ENCODE measurements at regions not wholly inside any gene's neighbourhood (a gene's known extent, or its start where the extent isn't known, plus 50 kb on each side); places are given as distances from the start of the nearest gene placed in this dataset.
A peak's percentile ranks its signal among the peaks of the same experiment; 100 is the strongest.

GRCh38 chrX:106378616-106379015 lies 210.5 kb downstream of the PWWP3B start:
- no peak overlapping the region for H3K27ac ChIP-seq (ENCODE audit: low read depth, low read length)

GRCh38 chrX:106391284-106391911 lies 220.4 kb upstream of the RADX start:
- no peak overlapping the region for H2BK5ac ChIP-seq (ENCODE audit: low read depth, low read length, poor library complexity)
- H2BK12ac ChIP-seq (ENCODE audit: low read length) = no peak overlapping the region
- no peaks in the 10 kb centered on the region for H3K79me1 ChIP-seq (ENCODE audit: low read length)
- no peaks in the 10 kb centered on the region for H3K4me1 ChIP-seq (ENCODE audit: control insufficient read depth in 1 of 2, insufficient read depth in 2 of 2, low read length in 2 of 2)
- no peak overlapping the region for H3K14ac ChIP-seq (ENCODE audit: low read length)
- no peaks in the 10 kb centered on the region for H3K9me3 ChIP-seq (ENCODE audit: insufficient read depth, low read depth, low read length)
- H4K12ac ChIP-seq (ENCODE audit: low read depth, low read length) = no peak overlapping the region
- no peak overlapping the region for H2AK5ac ChIP-seq (ENCODE audit: low read length)
- no peak overlapping the region for H4K91ac ChIP-seq (ENCODE audit: low read depth, low read length)
- no peaks in the 10 kb centered on the region for H3K36me3 ChIP-seq (ENCODE audit: control insufficient read depth in 1 of 2, insufficient read depth in 2 of 2, low read length in 2 of 2)
- H3K27me3 ChIP-seq (ENCODE audit: insufficient read depth, low read length) = no peaks in the 10 kb centered on the region
- no peak overlapping the region for H3K18ac ChIP-seq (ENCODE audit: low read length)
- H2AFZ ChIP-seq (ENCODE audit: insufficient read depth, low read length, poor library complexity) = no peak overlapping the region
- H3K27ac ChIP-seq (ENCODE audit: low read depth, low read length) = no peak overlapping the region
- H3K4me2 ChIP-seq (ENCODE audit: low read length) = no peak overlapping the region
- H4K8ac ChIP-seq (ENCODE audit: low read depth, low read length) = no peak overlapping the region
- no peak overlapping the region for H3K23ac ChIP-seq (ENCODE audit: low read length)
- H3K4me3 ChIP-seq (ENCODE audit: low read depth, low read length) = no peak overlapping the region
- no peak overlapping the region for H2BK120ac ChIP-seq (ENCODE audit: insufficient read depth, low read length, poor library complexity)
- H3K4ac ChIP-seq (ENCODE audit: low read depth, low read length) = no peak overlapping the region
- no peak overlapping the region for H3K9ac ChIP-seq (ENCODE audit: low read length)
- WGBS (ENCODE audit: extremely low coverage, insufficient coverage, insufficient read length) = no CpG with 5 or more reads among the region's 4 CpGs
- H3K79me2 ChIP-seq (ENCODE audit: control insufficient read depth, insufficient read depth, low read length, poor library complexity) = no peaks in the 10 kb centered on the region
- DNase-seq = peak in 1 of 2 donors; percentile 30

More at GRCh38 chrX:106378616-106379015, 210.5 kb downstream of the PWWP3B start:
- no peak overlapping the region for H4K8ac ChIP-seq (ENCODE audit: low read depth, low read length)
- no peak overlapping the region for H3K4me2 ChIP-seq (ENCODE audit: low read length)
- no peak overlapping the region for H2BK5ac ChIP-seq (ENCODE audit: low read depth, low read length, poor library complexity)
- H3K9me3 ChIP-seq (ENCODE audit: insufficient read depth, low read depth, low read length) = no peaks in the 10 kb centered on the region
- H3K36me3 ChIP-seq (ENCODE audit: control insufficient read depth in 1 of 2, insufficient read depth in 2 of 2, low read length in 2 of 2) = no peaks in the 10 kb centered on the region
- no peak overlapping the region for H2BK12ac ChIP-seq (ENCODE audit: low read length)
- no peak overlapping the region for H3K4ac ChIP-seq (ENCODE audit: low read depth, low read length)
- no peak overlapping the region for H4K91ac ChIP-seq (ENCODE audit: low read depth, low read length)
- H3K79me2 ChIP-seq (ENCODE audit: control insufficient read depth, insufficient read depth, low read length, poor library complexity) = no peaks in the 10 kb centered on the region
- no peak overlapping the region for H2AFZ ChIP-seq (ENCODE audit: insufficient read depth, low read length, poor library complexity)
- H2BK120ac ChIP-seq (ENCODE audit: insufficient read depth, low read length, poor library complexity) = no peak overlapping the region
- H3K27me3 ChIP-seq (ENCODE audit: insufficient read depth, low read length) = no peaks in the 10 kb centered on the region
- no peak for DNase-seq
- no peaks in the 10 kb centered on the region for H3K4me1 ChIP-seq (ENCODE audit: control insufficient read depth in 1 of 2, insufficient read depth in 2 of 2, low read length in 2 of 2)
- no peak overlapping the region for H3K14ac ChIP-seq (ENCODE audit: low read length)
- H2AK5ac ChIP-seq (ENCODE audit: low read length) = no peak overlapping the region
- H3K79me1 ChIP-seq (ENCODE audit: low read length) = no peaks in the 10 kb centered on the region
- WGBS (ENCODE audit: extremely low coverage, insufficient coverage, insufficient read length) = no CpG with 5 or more reads among the region's 1 CpG
- H3K18ac ChIP-seq (ENCODE audit: low read length) = no peak overlapping the region
- H3K23ac ChIP-seq (ENCODE audit: low read length) = no peak overlapping the region
- no peak overlapping the region for H4K12ac ChIP-seq (ENCODE audit: low read depth, low read length)
- H3K9ac ChIP-seq (ENCODE audit: low read length) = no peak overlapping the region
- no peak overlapping the region for H3K4me3 ChIP-seq (ENCODE audit: low read depth, low read length)

DNA sequence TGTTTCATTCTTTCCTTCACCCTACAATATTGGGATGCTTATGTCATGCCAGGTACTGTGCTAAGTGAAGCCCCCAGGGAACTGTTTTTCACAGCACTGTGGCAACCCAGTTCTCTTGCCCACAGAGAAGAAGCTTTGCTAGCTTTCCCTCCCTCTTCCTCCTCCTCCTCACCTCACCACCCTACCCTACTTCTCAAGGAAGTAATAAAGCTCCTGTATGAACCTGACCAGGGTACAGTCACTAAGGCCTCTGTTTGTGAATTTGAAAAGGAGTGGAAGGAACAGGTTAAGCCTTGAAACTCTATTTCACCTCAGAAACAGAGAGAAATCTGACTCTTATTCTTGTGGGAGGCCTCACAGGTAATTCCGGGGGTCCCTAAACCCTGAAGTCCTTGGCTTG lies 219.4 kb upstream of the RADX start:
- Histone ChIP-seq H2BK5ac (ENCODE audit: low read depth, low read length, poor library complexity) (no peak overlapping the region), H3K14ac (ENCODE audit: low read length) (no peak overlapping the region)
- no CpG with 5 or more reads among the region's 1 CpG for WGBS (ENCODE audit: extremely low coverage, insufficient coverage, insufficient read length)

GRCh38 chrX:106397788-106398538 lies 213.8 kb upstream of the RADX start:
- H3K9me3 ChIP-seq (ENCODE audit: insufficient read depth, low read depth, low read length) = no peaks in the 10 kb centered on the region
- no peak overlapping the region for H2AK5ac ChIP-seq (ENCODE audit: low read length)
- no peaks in the 10 kb centered on the region for H3K36me3 ChIP-seq (ENCODE audit: control insufficient read depth in 1 of 2, insufficient read depth in 2 of 2, low read length in 2 of 2)
- DNase-seq = peak in 1 of 2 donors; percentile 53
- H2BK5ac ChIP-seq (ENCODE audit: low read depth, low read length, poor library complexity) = no peak overlapping the region
- H3K27ac ChIP-seq (ENCODE audit: low read depth, low read length) = no peak overlapping the region
- no peaks in the 10 kb centered on the region for H3K79me1 ChIP-seq (ENCODE audit: low read length)
- no peak overlapping the region for H3K23ac ChIP-seq (ENCODE audit: low read length)
- no peak overlapping the region for H4K8ac ChIP-seq (ENCODE audit: low read depth, low read length)
- H3K27me3 ChIP-seq (ENCODE audit: insufficient read depth, low read length) = no peaks in the 10 kb centered on the region
- no peak overlapping the region for H4K91ac ChIP-seq (ENCODE audit: low read depth, low read length)
- H2BK12ac ChIP-seq (ENCODE audit: low read length) = no peak overlapping the region
- no peak overlapping the region for H4K12ac ChIP-seq (ENCODE audit: low read depth, low read length)
- H3K18ac ChIP-seq (ENCODE audit: low read length) = no peak overlapping the region
- no peak overlapping the region for H3K4me2 ChIP-seq (ENCODE audit: low read length)
- no peak overlapping the region for H3K4ac ChIP-seq (ENCODE audit: low read depth, low read length)
- no peak overlapping the region for H3K9ac ChIP-seq (ENCODE audit: low read length)
- H3K14ac ChIP-seq (ENCODE audit: low read length) = no peak overlapping the region
- no peak overlapping the region for H2AFZ ChIP-seq (ENCODE audit: insufficient read depth, low read length, poor library complexity)
- H3K79me2 ChIP-seq (ENCODE audit: control insufficient read depth, insufficient read depth, low read length, poor library complexity) = no peaks in the 10 kb centered on the region
- no peak overlapping the region for H3K4me3 ChIP-seq (ENCODE audit: low read depth, low read length)
- no peak overlapping the region for H2BK120ac ChIP-seq (ENCODE audit: insufficient read depth, low read length, poor library complexity)
- no peaks in the 10 kb centered on the region for H3K4me1 ChIP-seq (ENCODE audit: control insufficient read depth in 1 of 2, insufficient read depth in 2 of 2, low read length in 2 of 2)

More for the DNA sequence above, 219.4 kb upstream of the RADX start:
- H2AK5ac ChIP-seq (ENCODE audit: low read length) = no peak overlapping the region
- no peak overlapping the region for H3K4ac ChIP-seq (ENCODE audit: low read depth, low read length)
- no peak overlapping the region for H3K4me2 ChIP-seq (ENCODE audit: low read length)
- H3K4me3 ChIP-seq (ENCODE audit: low read depth, low read length) = no peak overlapping the region
- no peaks in the 10 kb centered on the region for H3K9me3 ChIP-seq (ENCODE audit: insufficient read depth, low read depth, low read length)
- H3K4me1 ChIP-seq (ENCODE audit: control insufficient read depth in 1 of 2, insufficient read depth in 2 of 2, low read length in 2 of 2) = no peaks in the 10 kb centered on the region
- no peak overlapping the region for H2AFZ ChIP-seq (ENCODE audit: insufficient read depth, low read length, poor library complexity)
- no peaks in the 10 kb centered on the region for H3K36me3 ChIP-seq (ENCODE audit: control insufficient read depth in 1 of 2, insufficient read depth in 2 of 2, low read length in 2 of 2)
- no peak overlapping the region for H4K12ac ChIP-seq (ENCODE audit: low read depth, low read length)
- H3K18ac ChIP-seq (ENCODE audit: low read length) = no peak overlapping the region
- H3K79me1 ChIP-seq (ENCODE audit: low read length) = no peaks in the 10 kb centered on the region
- no peak for DNase-seq
- H2BK120ac ChIP-seq (ENCODE audit: insufficient read depth, low read length, poor library complexity) = no peak overlapping the region
- no peak overlapping the region for H3K23ac ChIP-seq (ENCODE audit: low read length)
- no peaks in the 10 kb centered on the region for H3K79me2 ChIP-seq (ENCODE audit: control insufficient read depth, insufficient read depth, low read length, poor library complexity)
- no peak overlapping the region for H3K9ac ChIP-seq (ENCODE audit: low read length)
- no peaks in the 10 kb centered on the region for H3K27me3 ChIP-seq (ENCODE audit: insufficient read depth, low read length)
- H4K8ac ChIP-seq (ENCODE audit: low read depth, low read length) = no peak overlapping the region
- H3K27ac ChIP-seq (ENCODE audit: low read depth, low read length) = no peak overlapping the region
- no peak overlapping the region for H4K91ac ChIP-seq (ENCODE audit: low read depth, low read length)
- no peak overlapping the region for H2BK12ac ChIP-seq (ENCODE audit: low read length)
